GM12892 (cell line): ENCODE measurements at regions not wholly inside any gene's neighbourhood (a gene's known extent, or its start where the extent isn't known, plus 50 kb on each side); places are given as distances from the start of the nearest gene placed in this dataset.

Source experiments
- POLR2A ChIP-seq: IDR thresholded peaks from 2 replicates; pipeline ENCODE4 v1.6.1; 2011; ENCODE audit warnings: low read depth, low read length, control low read depth
- POLR2AphosphoS5 ChIP-seq: IDR thresholded peaks from 2 replicates; pipeline ENCODE4 v1.6.1; 2011; ENCODE audit warnings: low read depth, low read length, control low read depth

- TF ChIP-seq POLR2A: no peak
- no peak for TF ChIP-seq POLR2AphosphoS5
Observed at GRCh38 chrX:20410540-20410939, 143.8 kb upstream of the RPS6KA3 start.
